WI38 (cell line): ENCODE measurements at regions not wholly inside any gene's neighbourhood (a gene's known extent, or its start where the extent isn't known, plus 50 kb on each side); places are given as distances from the start of the nearest gene placed in this dataset.
"Not testable (repeated sequence)": the region's sequence is repeated elsewhere in the genome, so short reads cannot be mapped to it uniquely, and the experiment has no call there.

Source experiments
- H3K4me3 ChIP-seq: 2 replicates; pipeline ENCODE4 v1.5.1; 2011; ENCODE audit warnings: low read depth, mild to moderate bottlenecking, control low read depth, low read length
- TF ChIP-seq, protein P1 (sequence below): IDR thresholded peaks from 2 replicates; pipeline ENCODE4 v1.5.1; 2012; ENCODE audit warnings: low read depth, mild to moderate bottlenecking, control low read depth, low read length

DNA sequence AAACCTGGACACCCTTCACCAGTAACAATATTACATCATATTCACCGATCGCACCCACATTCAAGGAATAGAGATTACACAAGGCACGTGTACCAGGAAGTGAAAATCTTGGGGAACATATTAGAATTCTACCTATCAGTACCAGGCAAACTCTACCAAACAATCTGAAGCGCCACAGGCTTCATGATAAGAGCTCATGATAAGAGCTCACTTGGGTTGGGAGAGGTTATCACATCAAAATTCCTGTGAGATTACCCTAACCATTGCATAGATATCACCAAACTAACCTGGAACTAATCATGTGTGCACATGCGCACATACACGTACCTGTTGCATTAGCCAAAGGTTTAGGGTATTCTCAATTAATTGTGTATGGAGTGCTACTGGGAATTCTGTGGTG is 1861.3 kb downstream of the PCDH9 start:
- H3K4me3 ChIP-seq = no peak overlapping the region
- TF ChIP-seq, protein P1, sequence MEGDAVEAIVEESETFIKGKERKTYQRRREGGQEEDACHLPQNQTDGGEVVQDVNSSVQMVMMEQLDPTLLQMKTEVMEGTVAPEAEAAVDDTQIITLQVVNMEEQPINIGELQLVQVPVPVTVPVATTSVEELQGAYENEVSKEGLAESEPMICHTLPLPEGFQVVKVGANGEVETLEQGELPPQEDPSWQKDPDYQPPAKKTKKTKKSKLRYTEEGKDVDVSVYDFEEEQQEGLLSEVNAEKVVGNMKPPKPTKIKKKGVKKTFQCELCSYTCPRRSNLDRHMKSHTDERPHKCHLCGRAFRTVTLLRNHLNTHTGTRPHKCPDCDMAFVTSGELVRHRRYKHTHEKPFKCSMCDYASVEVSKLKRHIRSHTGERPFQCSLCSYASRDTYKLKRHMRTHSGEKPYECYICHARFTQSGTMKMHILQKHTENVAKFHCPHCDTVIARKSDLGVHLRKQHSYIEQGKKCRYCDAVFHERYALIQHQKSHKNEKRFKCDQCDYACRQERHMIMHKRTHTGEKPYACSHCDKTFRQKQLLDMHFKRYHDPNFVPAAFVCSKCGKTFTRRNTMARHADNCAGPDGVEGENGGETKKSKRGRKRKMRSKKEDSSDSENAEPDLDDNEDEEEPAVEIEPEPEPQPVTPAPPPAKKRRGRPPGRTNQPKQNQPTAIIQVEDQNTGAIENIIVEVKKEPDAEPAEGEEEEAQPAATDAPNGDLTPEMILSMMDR = no peak

DNA sequence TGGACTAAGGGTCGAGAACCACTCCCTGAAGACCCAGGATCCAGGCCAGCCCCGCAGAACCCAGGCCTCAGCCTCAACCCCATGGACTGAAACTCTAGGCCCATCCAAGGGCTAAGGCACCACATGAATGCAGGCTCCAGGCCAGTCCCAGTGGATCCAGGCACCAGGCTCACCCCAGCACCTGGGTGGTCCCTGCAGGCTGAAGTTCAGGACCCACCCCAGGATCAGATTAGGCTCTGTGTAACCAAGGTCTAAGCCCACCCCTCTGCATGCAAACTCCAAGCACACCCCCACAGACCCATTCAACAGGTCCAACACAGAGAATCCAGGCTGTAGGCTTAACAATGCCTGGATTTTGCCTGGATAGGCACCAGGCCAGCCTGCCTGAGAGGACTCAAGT is 1876.2 kb downstream of the PCDH9 start:
- no peak overlapping the region for H3K4me3 ChIP-seq
- TF ChIP-seq, protein P1 = no peak

DNA sequence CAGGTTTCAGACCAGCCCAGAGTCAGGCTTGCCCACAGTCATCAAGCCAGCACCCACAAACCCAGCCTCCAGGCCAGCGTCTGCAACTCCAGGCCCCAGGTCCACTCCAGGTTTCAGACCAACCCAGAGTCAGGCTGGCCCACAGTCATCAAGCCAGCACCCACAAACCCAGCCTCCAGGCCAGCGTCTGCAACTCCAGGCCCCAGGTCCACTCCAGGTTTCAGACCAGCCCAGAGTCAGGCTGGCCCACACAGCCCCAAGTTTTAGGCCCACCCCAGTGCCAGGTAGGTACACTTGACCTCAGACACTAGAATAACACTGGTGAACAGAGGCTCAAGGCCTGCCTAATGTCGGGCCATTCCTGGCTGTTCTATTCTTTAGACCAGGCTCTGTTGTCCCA is 1877.0 kb downstream of the PCDH9 start:
- H3K4me3 ChIP-seq = not testable (repeated sequence)

DNA sequence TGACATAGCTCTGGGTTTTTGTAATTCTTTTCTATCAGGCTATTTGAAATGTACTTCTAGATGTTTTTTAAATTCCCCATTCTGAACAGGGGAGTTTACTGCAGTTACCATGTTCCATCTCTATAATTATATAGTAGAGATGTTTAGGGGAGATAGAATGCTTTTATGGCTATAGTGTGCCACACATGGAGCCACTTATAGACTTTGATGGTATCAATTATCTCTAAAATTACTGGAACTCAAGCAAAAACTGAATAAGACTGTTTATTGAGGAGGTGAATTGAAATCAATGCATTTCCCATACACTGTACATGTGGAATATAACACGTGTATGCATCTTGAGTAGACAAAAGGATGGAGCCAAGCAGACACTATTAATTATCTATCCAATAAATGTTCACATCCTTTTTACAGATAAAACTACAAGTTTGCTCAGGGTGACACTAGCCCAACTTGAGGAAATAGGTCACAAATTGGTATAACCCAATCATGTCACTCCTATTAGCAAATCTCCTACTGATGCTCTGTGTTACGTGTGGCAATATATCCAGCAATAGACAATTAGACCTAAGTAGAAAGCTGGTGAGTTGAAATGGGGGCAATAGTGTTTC is 1882.6 kb downstream of the PCDH9 start:
- H3K4me3 ChIP-seq = no peak overlapping the region
- TF ChIP-seq, protein P1 = no peak

DNA sequence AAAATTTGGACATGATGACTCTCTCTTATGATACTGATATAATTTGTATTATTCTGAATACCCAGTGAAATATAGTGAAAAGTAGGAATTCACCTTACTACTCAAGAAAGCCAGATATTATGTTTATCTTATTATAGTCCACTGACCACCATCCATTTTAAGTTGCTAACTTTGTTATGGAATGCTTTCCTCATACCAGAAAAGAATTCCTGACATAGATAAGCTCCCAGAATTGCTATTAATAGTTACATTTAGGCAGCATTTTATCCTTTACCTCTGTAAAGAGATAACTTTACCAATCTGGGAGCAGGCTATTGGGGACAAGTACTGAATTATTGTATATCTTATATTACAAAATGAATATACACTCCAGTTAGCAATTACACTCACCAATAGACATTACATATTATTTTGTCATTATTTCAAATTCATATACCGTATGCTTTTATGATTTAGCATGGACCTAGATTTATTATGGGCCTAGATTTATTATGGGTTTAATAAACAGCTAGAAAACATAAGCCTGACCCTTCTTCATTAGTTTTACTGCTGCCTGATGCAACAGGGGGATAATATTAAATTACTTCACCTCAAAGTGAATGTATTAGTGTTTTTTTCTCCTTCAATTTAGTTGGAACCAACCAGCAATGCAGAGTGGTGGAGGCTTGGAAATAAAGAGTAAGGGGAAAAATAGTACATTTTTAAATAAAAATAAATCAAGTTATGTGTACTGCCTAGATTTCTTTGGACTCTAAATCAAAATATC is 1886.1 kb downstream of the PCDH9 start:
- no peak overlapping the region for H3K4me3 ChIP-seq
- TF ChIP-seq, protein P1 = no peak

DNA sequence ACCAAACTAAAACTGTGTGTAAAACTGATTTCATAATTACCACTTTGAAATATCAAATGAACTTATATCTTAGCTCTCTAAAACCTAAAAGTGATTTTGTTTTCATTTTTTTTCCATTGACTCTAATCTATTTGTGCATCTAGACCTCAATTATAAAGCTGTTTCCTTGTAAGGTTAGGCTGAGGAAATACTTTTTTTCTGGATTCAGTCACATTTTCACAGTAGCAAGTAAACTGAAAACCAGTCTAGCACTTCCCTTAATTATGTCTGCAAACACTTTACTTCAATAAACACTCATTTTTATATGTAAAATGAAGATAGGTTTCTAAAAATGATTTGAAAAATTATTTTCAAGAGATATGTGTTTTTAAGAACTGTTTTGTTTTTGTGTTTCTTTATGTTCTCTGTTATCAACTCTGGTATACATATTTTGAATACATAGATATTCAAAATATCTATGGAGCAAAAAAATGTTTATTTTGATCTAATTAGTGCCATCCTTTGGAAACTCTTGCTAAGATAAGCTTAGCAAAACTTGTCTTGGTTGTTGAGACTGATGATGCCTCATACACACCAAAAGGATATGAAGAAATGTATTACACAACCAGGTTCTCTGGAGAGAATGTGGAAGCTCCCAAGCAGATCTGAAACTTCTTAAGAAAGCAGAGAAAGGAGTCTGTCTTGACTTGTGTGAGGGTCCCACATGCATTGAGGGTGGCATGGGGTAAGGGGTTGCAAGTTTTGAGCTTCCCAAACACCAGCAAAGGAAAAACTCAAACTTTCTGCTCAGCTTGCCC is 1887.4 kb downstream of the PCDH9 start:
- no peak overlapping the region for H3K4me3 ChIP-seq
- TF ChIP-seq, protein P1 = no peak

DNA sequence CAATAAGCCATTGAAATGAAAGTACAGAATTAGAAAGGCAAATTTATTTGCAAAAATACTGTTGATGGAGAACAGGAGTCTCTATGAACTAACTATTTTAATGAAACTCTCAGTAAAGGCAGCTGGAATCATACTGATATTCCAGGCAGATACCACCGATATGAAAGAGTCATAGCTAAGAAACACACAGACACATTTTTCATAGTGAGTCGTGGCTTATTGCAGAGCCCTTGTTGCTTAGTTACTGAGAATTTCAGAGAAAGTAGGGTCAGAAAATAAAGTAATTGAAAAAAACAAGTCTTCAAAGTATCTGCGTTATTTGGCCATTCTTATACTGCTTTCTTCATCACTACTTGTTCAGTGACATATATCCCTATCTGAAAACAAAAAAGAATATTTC is 1890.9 kb downstream of the PCDH9 start:
- TF ChIP-seq, protein P1 = no peak
- no peak overlapping the region for H3K4me3 ChIP-seq
